Esophagus squamous epithelium (tissue), 4 donors: ENCODE measurements at regions not wholly inside any gene's neighbourhood (a gene's known extent, or its start where the extent isn't known, plus 50 kb on each side); places are given as distances from the start of the nearest gene placed in this dataset.

Experiments
- POLR2A ChIP-seq, 4 donors: fragments of 450-650 bp; IDR thresholded peaks; one replicate each; pipeline ENCODE4 v1.6.1; 2017; ENCODE audit warnings: antibody characterized with exemption in 4 of 4, mild to moderate bottlenecking in 4 of 4, moderate library complexity in 3 of 4
- TF ChIP-seq, protein P1 (sequence below), 6 experiments: fragments of 450-650 bp in 4 of 6; fragments of 200-600 bp in 2 of 6; sonication (generic) in 2 of 6; IDR thresholded peaks; one replicate each; pipeline ENCODE4 v1.5.1; 2016 to 2019; ENCODE audit warnings: antibody characterized with exemption in 6 of 6, mild to moderate bottlenecking in 4 of 6, moderate library complexity in 4 of 6

DNA sequence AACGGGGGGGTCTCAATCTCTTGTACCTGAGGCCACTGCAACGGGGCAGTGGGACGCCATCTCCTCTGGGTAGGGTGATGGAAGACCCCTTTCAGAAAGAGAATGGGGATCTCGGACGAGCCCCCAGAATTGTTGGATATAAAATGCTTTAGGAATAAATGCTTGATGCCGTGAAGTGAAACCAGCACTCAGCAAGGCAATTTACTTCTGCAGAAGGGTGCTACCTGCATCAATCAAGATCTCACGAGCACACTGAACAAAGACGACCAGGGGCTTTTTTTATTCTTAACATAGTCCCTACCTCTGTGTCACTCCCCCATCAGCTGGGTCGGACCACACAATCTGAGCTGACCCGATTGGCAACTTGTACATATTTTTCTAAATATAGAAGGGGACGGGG, 203.6 kb upstream of the TBX18 start:
- TF ChIP-seq, protein P1, sequence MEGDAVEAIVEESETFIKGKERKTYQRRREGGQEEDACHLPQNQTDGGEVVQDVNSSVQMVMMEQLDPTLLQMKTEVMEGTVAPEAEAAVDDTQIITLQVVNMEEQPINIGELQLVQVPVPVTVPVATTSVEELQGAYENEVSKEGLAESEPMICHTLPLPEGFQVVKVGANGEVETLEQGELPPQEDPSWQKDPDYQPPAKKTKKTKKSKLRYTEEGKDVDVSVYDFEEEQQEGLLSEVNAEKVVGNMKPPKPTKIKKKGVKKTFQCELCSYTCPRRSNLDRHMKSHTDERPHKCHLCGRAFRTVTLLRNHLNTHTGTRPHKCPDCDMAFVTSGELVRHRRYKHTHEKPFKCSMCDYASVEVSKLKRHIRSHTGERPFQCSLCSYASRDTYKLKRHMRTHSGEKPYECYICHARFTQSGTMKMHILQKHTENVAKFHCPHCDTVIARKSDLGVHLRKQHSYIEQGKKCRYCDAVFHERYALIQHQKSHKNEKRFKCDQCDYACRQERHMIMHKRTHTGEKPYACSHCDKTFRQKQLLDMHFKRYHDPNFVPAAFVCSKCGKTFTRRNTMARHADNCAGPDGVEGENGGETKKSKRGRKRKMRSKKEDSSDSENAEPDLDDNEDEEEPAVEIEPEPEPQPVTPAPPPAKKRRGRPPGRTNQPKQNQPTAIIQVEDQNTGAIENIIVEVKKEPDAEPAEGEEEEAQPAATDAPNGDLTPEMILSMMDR (IDR thresholded peaks at IDR 0.05), result no peak
- TF ChIP-seq POLR2A (IDR thresholded peaks at IDR 0.05), result no peak
